ENCODE measurements at regions not wholly inside any gene's neighbourhood (a gene's known extent, or its start where the extent isn't known, plus 50 kb on each side); places are given as distances from the start of the nearest gene placed in this dataset.
"Not testable (repeated sequence)": the region's sequence is repeated elsewhere in the genome, so short reads cannot be mapped to it uniquely, and the experiment has no call there.

- peaks cover 5% of the 10 kb centered on the region for H3K27me3 Mint-ChIP-seq
- no peak overlapping the region for H3K4me3 Mint-ChIP-seq
- ATAC-seq (ENCODE audit: low read depth), result no peak
- POLR2A ChIA-PET, result no interaction called here
- no peak overlapping the region for H3K27ac Mint-ChIP-seq
- no peak for DNase-seq
- H3K9me3 Mint-ChIP-seq, result peaks cover 3% of the 10 kb centered on the region
- H3K4me1 Mint-ChIP-seq, result peaks cover 11% of the 10 kb centered on the region
- H3K36me3 Mint-ChIP-seq, result peaks cover 5% of the 10 kb centered on the region
Measured at GRCh38 chr3:27641888-27642601, 80.1 kb downstream of the EOMES start.

- H3K27me3 Mint-ChIP-seq, result peaks cover 6% of the 10 kb centered on the region
- no peak overlapping the region for H3K4me3 Mint-ChIP-seq
- H3K36me3 Mint-ChIP-seq, result peaks cover 5% of the 10 kb centered on the region
- peaks cover 11% of the 10 kb centered on the region for H3K4me1 Mint-ChIP-seq
- H3K27ac Mint-ChIP-seq, result no peak overlapping the region
- peaks cover 3% of the 10 kb centered on the region for H3K9me3 Mint-ChIP-seq
- DNase-seq (no peak), ATAC-seq (ENCODE audit: low read depth) (no peak)
- POLR2A ChIA-PET, result no interaction called here
Measured at GRCh38 chr3:27641271-27641800, 80.8 kb downstream of the EOMES start.

GRCh38 chr3:27639271-27639670 lies 82.9 kb downstream of the EOMES start:
- Mint-ChIP-seq H3K4me3 (peak overlapping the region; percentile 64), H3K27me3 (peaks cover 7% of the 10 kb centered on the region), H3K27ac (peak overlapping the region; percentile 92), H3K9me3 (peaks cover 3% of the 10 kb centered on the region), H3K4me1 (peaks cover 11% of the 10 kb centered on the region), H3K36me3 (peaks cover 5% of the 10 kb centered on the region)
- POLR2A ChIA-PET, result no interaction called here
- DNase-seq (no peak), ATAC-seq (ENCODE audit: low read depth) (peak; percentile 100)

GRCh38 chr3:27638594-27638993 lies 83.5 kb downstream of the EOMES start:
- POLR2A ChIA-PET, result no interaction called here

GRCh38 chr3:27637346-27637995 lies 84.7 kb downstream of the EOMES start:
- H3K9me3 Mint-ChIP-seq, result peaks cover 3% of the 10 kb centered on the region
- H3K27ac Mint-ChIP-seq, result no peak overlapping the region
- H3K4me3 Mint-ChIP-seq, result no peak overlapping the region
- no peak for ATAC-seq (ENCODE audit: low read depth)
- H3K4me1 Mint-ChIP-seq, result peaks cover 15% of the 10 kb centered on the region
- peaks cover 5% of the 10 kb centered on the region for H3K36me3 Mint-ChIP-seq
- peaks cover 2% of the 10 kb centered on the region for H3K27me3 Mint-ChIP-seq
- no peak for DNase-seq
- POLR2A ChIA-PET, result no interaction called here

More at GRCh38 chr3:27638594-27638993, 83.5 kb downstream of the EOMES start:
- H3K4me1 Mint-ChIP-seq, result peaks cover 11% of the 10 kb centered on the region
- H3K9me3 Mint-ChIP-seq, result peaks cover 3% of the 10 kb centered on the region
- H3K36me3 Mint-ChIP-seq, result peaks cover 5% of the 10 kb centered on the region
- no peak overlapping the region for H3K4me3 Mint-ChIP-seq
- H3K27ac Mint-ChIP-seq, result no peak overlapping the region
- no peak for DNase-seq
- no peak for ATAC-seq (ENCODE audit: low read depth)
- peaks cover 7% of the 10 kb centered on the region for H3K27me3 Mint-ChIP-seq

GRCh38 chr3:27635006-27635405 lies 87.1 kb downstream of the EOMES start:
- H3K27me3 Mint-ChIP-seq; H3K36me3 Mint-ChIP-seq; H3K9me3 Mint-ChIP-seq; POLR2A ChIA-PET; DNase-seq; ATAC-seq (ENCODE audit: low read depth); H3K4me3 Mint-ChIP-seq; H3K27ac Mint-ChIP-seq: not testable (repeated sequence)
- peaks cover 18% of the 10 kb centered on the region for H3K4me1 Mint-ChIP-seq

- ATAC-seq (ENCODE audit: low read depth), result peak; percentile 54
- POLR2A ChIA-PET, result interaction anchor here (1.2 to 1.8 kb wide), 3 partner anchors 148 to 715 kb away, joined by 5 to 11 read pairs (median 8); partner anchors contain the start of genes AZI2, SLC4A7 and ZCWPW2
- Mint-ChIP-seq H3K36me3 (no peaks in the 10 kb centered on the region), H3K4me1 (peaks cover 15% of the 10 kb centered on the region), H3K27ac (peak overlapping the region; percentile 82), H3K4me3 (peak overlapping the region; percentile 80), H3K9me3 (no peaks in the 10 kb centered on the region), H3K27me3 (peaks cover 2% of the 10 kb centered on the region)
- no peak for DNase-seq
Measured at GRCh38 chr3:27633224-27633545, 88.9 kb downstream of the EOMES start.

- Mint-ChIP-seq H3K9me3 (no peaks in the 10 kb centered on the region), H3K27me3 (peaks cover 2% of the 10 kb centered on the region), H3K4me1 (peaks cover 19% of the 10 kb centered on the region), H3K27ac (peak overlapping the region; percentile 82), H3K36me3 (no peaks in the 10 kb centered on the region), H3K4me3 (peak overlapping the region; percentile 81)
- peak; percentile 82 for ATAC-seq (ENCODE audit: low read depth)
- peak; percentile 72 for DNase-seq
- POLR2A ChIA-PET, result interaction anchor here (0.7 to 1.8 kb wide), 4 partner anchors 148 to 716 kb away, joined by 3 to 11 read pairs (median 6); partner anchors contain the start of genes AZI2, SLC4A7 and ZCWPW2
Measured at GRCh38 chr3:27632431-27633223, 89.5 kb downstream of the EOMES start.

GRCh38 chr3:27630885-27631284 lies 91.2 kb downstream of the EOMES start:
- POLR2A ChIA-PET, result interaction anchor here (0.9 kb wide), 1 partner anchor 146 kb away, joined by 3 read pairs; the partner anchor contains the start of gene SLC4A7
- DNase-seq (no peak), ATAC-seq (ENCODE audit: low read depth) (no peak)
- H3K4me3 Mint-ChIP-seq, result no peak overlapping the region
- peaks cover 4% of the 10 kb centered on the region for H3K9me3 Mint-ChIP-seq
- no peak overlapping the region for H3K27ac Mint-ChIP-seq
- no peaks in the 10 kb centered on the region for H3K27me3 Mint-ChIP-seq
- H3K4me1 Mint-ChIP-seq, result peaks cover 26% of the 10 kb centered on the region
- H3K36me3 Mint-ChIP-seq, result no peaks in the 10 kb centered on the region

GRCh38 chr3:27629366-27629765 lies 92.8 kb downstream of the EOMES start:
- Mint-ChIP-seq H3K4me1 (peaks cover 33% of the 10 kb centered on the region), H3K36me3 (no peaks in the 10 kb centered on the region), H3K4me3 (no peak overlapping the region), H3K9me3 (peaks cover 4% of the 10 kb centered on the region), H3K27ac (no peak overlapping the region), H3K27me3 (no peaks in the 10 kb centered on the region)
- ATAC-seq (ENCODE audit: low read depth) (no peak), DNase-seq (no peak)
- POLR2A ChIA-PET, result interaction anchor here (0.8 kb wide), 1 partner anchor 144 kb away, joined by 3 read pairs; no protein-coding TSS in a partner anchor

GRCh38 chr3:27628026-27628750 lies 93.9 kb downstream of the EOMES start:
- H3K36me3 Mint-ChIP-seq, result no peaks in the 10 kb centered on the region
- POLR2A ChIA-PET, result no interaction called here
- peaks cover 4% of the 10 kb centered on the region for H3K9me3 Mint-ChIP-seq
- peak overlapping the region; percentile 28 for H3K4me3 Mint-ChIP-seq
- H3K4me1 Mint-ChIP-seq, result peaks cover 32% of the 10 kb centered on the region
- DNase-seq (no peak), ATAC-seq (ENCODE audit: low read depth) (peak; percentile 15)
- H3K27ac Mint-ChIP-seq, result no peak overlapping the region
- H3K27me3 Mint-ChIP-seq, result no peaks in the 10 kb centered on the region

- Mint-ChIP-seq H3K27ac (peak overlapping the region; percentile 54), H3K4me1 (peaks cover 27% of the 10 kb centered on the region), H3K4me3 (no peak overlapping the region), H3K27me3 (no peaks in the 10 kb centered on the region), H3K36me3 (no peaks in the 10 kb centered on the region), H3K9me3 (peaks cover 4% of the 10 kb centered on the region)
- POLR2A ChIA-PET, result no interaction called here
- DNase-seq (no peak), ATAC-seq (ENCODE audit: low read depth) (no peak)
Measured at GRCh38 chr3:27626596-27627118, 95.5 kb downstream of the EOMES start.

Measured in activated naive CD8-positive, alpha-beta T cell treated with anti-CD3 and anti-CD28 coated beads, Interleukin-2, amount 10 ng/mL, durations not matched to agents 7 days and 5 days (primary cell).